Stimulated activated memory B cell treated with anti-CD40 and anti-IgM and Interleukin-4, amounts not matched to agents 10 μg/mL and 1 μg/mL and 100 μg/mL, for 72 hours (primary cell): ENCODE measurements at regions not wholly inside any gene's neighbourhood (a gene's known extent, or its start where the extent isn't known, plus 50 kb on each side); places are given as distances from the start of the nearest gene placed in this dataset.

ENCODE experiments used
- ATAC-seq: fragments of 150-1000 bp; cut with Tn5 transposase; 2 replicates; pipeline ENCODE4 v1.10.0; 2021
- H3K27ac Mint-ChIP-seq: one replicate; pipeline ENCODE4 v1.8.0; 2022; ENCODE audit warnings: mild to moderate bottlenecking, mixed read lengths
- H3K27me3 Mint-ChIP-seq: one replicate; pipeline ENCODE4 v1.8.0; 2022; ENCODE audit warnings: mixed read lengths
- H3K36me3 Mint-ChIP-seq: one replicate; pipeline ENCODE4 v1.8.0; 2022; ENCODE audit warnings: mixed read lengths
- H3K4me1 Mint-ChIP-seq: one replicate; pipeline ENCODE4 v1.8.0; 2022; ENCODE audit warnings: mixed read lengths
- H3K4me3 Mint-ChIP-seq: one replicate; pipeline ENCODE4 v1.8.0; 2022; ENCODE audit warnings: mild to moderate bottlenecking, moderate library complexity, mixed read lengths
- H3K9me3 Mint-ChIP-seq: one replicate; pipeline ENCODE4 v1.8.0; 2022; ENCODE audit warnings: mixed read lengths

GRCh38 chr6:43912116-43912577 is 142.1 kb downstream of the VEGFA start:
- Mint-ChIP-seq H3K27me3 (peaks cover 10% of the 10 kb centered on the region), H3K36me3 (no peaks in the 10 kb centered on the region), H3K4me3 (no peak overlapping the region), H3K4me1 (no peaks in the 10 kb centered on the region), H3K9me3 (no peaks in the 10 kb centered on the region), H3K27ac (no peak overlapping the region)
- ATAC-seq, result no peak

DNA sequence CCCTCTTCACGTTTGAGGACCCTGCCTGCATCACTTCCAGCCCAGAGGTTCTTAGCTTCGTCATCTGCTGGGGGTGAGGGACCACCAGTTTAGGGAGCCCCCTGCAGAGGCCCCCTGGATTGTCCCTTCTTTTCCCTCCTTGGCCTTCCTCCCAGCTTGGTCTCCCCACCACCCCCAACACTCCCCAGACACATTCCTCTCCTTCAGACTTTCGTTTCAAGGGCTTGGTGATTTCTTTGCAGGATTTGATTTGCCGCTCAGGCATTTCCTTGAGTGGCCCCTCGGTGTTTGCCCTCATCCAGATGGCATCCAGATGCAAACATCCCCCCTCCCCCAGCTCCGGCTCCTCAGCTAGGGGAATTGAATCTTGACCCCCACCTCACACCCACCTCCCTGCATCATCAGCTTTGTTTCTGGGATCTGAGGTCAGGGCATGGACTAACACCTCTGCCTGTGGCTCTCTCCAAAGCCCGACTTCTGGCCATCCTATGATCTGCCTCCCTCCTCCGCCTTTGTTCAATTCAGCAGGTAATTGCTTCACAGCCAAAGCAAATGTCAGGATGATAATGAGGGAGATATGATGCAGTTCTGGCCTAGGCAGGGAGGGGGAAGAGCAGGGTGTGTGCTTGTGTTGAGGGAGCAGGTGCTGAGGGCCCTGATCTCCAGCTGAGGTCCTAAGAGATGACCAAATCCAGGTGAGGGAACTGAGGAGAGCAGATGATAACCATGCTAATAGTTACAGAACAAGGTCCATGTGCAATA is 141.5 kb downstream of the VEGFA start:
- no peak overlapping the region for H3K27ac Mint-ChIP-seq
- H3K36me3 Mint-ChIP-seq, result no peaks in the 10 kb centered on the region
- ATAC-seq, result no peak
- peaks cover 16% of the 10 kb centered on the region for H3K27me3 Mint-ChIP-seq
- no peaks in the 10 kb centered on the region for H3K9me3 Mint-ChIP-seq
- no peaks in the 10 kb centered on the region for H3K4me1 Mint-ChIP-seq
- no peak overlapping the region for H3K4me3 Mint-ChIP-seq

DNA sequence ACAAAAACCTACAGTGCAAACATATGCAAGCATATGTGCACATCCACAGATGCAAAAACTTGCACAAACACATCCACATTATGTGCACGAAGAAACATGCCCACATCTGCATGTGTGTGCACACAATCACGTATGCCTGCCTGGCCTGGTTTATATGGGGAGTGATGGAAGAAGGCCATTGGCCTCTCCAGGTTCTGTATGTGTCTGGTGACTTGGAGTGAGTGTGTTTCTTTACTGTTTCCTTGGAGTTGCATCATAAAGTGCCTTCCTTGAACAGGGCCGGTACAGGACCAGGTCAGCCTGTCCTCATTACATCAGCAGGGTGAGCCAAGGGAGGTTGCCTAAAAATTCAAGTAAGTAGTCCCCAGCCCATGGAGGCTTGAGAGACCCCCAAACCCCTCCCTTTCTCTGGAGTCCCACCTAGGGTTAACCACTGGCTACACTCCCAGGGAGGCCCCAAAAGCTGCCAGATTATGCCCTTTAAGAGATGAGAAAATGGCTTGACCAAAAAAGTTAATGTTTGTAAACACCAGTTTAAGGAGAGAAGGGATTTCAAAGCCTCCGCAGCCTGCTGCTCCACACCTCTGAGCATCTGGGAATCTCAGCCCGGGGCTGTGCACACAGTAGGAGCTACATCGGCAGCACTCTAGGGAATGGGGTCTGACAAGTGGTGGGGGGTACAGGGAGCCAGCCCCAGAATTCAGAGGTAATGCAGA is 140.8 kb downstream of the VEGFA start:
- no peaks in the 10 kb centered on the region for H3K4me1 Mint-ChIP-seq
- no peak overlapping the region for H3K4me3 Mint-ChIP-seq
- no peak overlapping the region for H3K27ac Mint-ChIP-seq
- H3K9me3 Mint-ChIP-seq, result no peaks in the 10 kb centered on the region
- H3K36me3 Mint-ChIP-seq, result no peaks in the 10 kb centered on the region
- peaks cover 23% of the 10 kb centered on the region for H3K27me3 Mint-ChIP-seq
- no peak for ATAC-seq

DNA sequence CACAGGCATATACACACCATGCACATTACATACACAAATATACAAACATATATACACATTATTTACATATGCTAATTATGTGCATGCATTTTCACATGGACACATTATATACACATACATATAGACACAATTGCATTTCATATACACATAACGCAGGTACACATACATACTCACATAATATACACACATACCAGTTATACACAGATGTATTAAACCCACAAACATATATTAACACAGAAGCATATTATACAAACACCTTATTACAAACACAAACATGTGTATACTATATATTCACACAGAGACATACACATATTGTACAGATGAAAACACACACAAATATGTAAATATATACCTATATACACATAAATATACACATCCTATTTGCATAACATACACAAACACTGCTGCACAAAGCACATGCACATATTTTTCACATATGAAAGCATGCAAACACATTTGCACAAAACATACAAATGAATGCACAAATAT is 140.2 kb downstream of the VEGFA start:
- Mint-ChIP-seq H3K36me3 (no peaks in the 10 kb centered on the region), H3K27ac (no peak overlapping the region), H3K27me3 (peaks cover 29% of the 10 kb centered on the region), H3K4me3 (no peak overlapping the region), H3K9me3 (no peaks in the 10 kb centered on the region), H3K4me1 (no peaks in the 10 kb centered on the region)
- ATAC-seq, result no peak

DNA sequence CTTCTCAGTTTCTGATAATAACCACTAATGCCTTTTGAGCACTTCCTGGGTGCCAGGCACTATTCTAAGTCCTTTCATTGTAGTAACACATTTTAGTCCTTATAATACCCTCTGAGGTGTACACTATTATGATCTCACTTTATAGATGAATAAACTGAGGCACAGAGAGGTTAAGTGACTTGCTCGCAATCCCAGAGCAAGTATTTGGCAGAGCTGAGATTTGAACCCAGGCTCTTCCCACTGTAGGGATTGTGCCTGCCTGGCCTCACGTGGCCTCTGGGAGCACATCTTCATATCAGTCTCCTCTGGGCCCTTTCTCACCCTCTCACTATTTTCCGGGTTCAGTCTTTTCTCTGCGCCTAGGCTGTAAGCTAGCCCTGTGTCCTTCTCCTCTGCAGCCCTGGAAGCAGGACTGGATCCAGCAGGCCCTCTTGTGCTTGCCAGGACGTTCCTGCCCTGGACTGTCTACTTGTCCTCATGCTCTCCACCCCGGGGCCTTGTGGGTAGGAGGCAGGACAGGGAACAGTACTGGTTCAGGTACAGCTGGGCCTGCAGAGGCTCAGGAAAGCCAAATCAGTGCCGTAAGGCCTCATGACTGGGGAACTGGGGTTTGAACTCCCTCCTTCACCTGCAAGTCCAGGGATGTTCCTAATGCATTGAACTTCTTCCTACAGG is 139.6 kb downstream of the VEGFA start:
- Mint-ChIP-seq H3K27me3 (peaks cover 32% of the 10 kb centered on the region), H3K4me3 (no peak overlapping the region), H3K9me3 (no peaks in the 10 kb centered on the region), H3K4me1 (no peaks in the 10 kb centered on the region), H3K27ac (no peak overlapping the region), H3K36me3 (no peaks in the 10 kb centered on the region)
- no peak for ATAC-seq

- no peaks in the 10 kb centered on the region for H3K4me1 Mint-ChIP-seq
- no peak overlapping the region for H3K4me3 Mint-ChIP-seq
- H3K27ac Mint-ChIP-seq, result no peak overlapping the region
- peaks cover 32% of the 10 kb centered on the region for H3K27me3 Mint-ChIP-seq
- no peaks in the 10 kb centered on the region for H3K9me3 Mint-ChIP-seq
- no peak for ATAC-seq
- no peaks in the 10 kb centered on the region for H3K36me3 Mint-ChIP-seq
These were observed 137.9 kb downstream of the VEGFA start for GRCh38 chr6:43907789-43908472.

GRCh38 chr6:43907312-43907711 is 137.3 kb downstream of the VEGFA start:
- no peak for ATAC-seq
- Mint-ChIP-seq H3K27ac (no peak overlapping the region), H3K9me3 (no peaks in the 10 kb centered on the region), H3K4me3 (no peak overlapping the region), H3K36me3 (no peaks in the 10 kb centered on the region), H3K4me1 (no peaks in the 10 kb centered on the region), H3K27me3 (peaks cover 32% of the 10 kb centered on the region)

GRCh38 chr6:43904311-43905123 is 134.5 kb downstream of the VEGFA start:
- Mint-ChIP-seq H3K4me1 (no peaks in the 10 kb centered on the region), H3K27ac (no peak overlapping the region), H3K27me3 (peaks cover 35% of the 10 kb centered on the region), H3K9me3 (no peaks in the 10 kb centered on the region), H3K4me3 (no peak overlapping the region), H3K36me3 (no peaks in the 10 kb centered on the region)
- ATAC-seq, result no peak

GRCh38 chr6:43903739-43904290 is 133.8 kb downstream of the VEGFA start:
- H3K36me3 Mint-ChIP-seq, result no peaks in the 10 kb centered on the region
- ATAC-seq, result no peak
- no peaks in the 10 kb centered on the region for H3K9me3 Mint-ChIP-seq
- no peaks in the 10 kb centered on the region for H3K4me1 Mint-ChIP-seq
- H3K27ac Mint-ChIP-seq, result no peak overlapping the region
- H3K4me3 Mint-ChIP-seq, result no peak overlapping the region
- peaks cover 34% of the 10 kb centered on the region for H3K27me3 Mint-ChIP-seq

DNA sequence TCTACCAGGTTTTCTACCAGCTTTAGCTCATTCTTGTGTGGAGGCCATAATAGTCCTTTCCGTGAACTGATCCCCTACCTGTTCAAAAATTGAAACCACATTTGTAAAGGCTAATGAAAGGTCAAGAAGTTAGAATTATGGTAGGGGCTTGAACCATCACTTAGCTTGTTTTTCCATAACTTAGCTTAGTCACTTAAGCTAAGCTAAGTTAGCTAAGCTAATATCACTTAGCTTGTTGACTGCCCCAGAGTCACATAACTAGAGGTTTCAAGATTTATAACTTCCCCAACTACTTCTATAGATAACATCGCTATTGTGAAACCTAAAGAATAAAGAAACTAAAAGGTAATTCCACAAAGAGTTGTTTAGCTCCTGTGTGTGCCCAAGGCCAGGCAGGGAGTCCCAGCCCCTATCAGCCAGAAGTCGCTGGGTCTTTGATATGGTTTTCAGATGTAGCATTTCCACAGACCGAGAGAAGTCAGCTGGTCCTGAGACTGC is 131.8 kb downstream of the VEGFA start:
- no peak for ATAC-seq
- no peak overlapping the region for H3K4me3 Mint-ChIP-seq
- H3K27me3 Mint-ChIP-seq, result peaks cover 27% of the 10 kb centered on the region
- no peaks in the 10 kb centered on the region for H3K4me1 Mint-ChIP-seq
- H3K27ac Mint-ChIP-seq, result no peak overlapping the region
- no peaks in the 10 kb centered on the region for H3K36me3 Mint-ChIP-seq
- H3K9me3 Mint-ChIP-seq, result no peaks in the 10 kb centered on the region

DNA sequence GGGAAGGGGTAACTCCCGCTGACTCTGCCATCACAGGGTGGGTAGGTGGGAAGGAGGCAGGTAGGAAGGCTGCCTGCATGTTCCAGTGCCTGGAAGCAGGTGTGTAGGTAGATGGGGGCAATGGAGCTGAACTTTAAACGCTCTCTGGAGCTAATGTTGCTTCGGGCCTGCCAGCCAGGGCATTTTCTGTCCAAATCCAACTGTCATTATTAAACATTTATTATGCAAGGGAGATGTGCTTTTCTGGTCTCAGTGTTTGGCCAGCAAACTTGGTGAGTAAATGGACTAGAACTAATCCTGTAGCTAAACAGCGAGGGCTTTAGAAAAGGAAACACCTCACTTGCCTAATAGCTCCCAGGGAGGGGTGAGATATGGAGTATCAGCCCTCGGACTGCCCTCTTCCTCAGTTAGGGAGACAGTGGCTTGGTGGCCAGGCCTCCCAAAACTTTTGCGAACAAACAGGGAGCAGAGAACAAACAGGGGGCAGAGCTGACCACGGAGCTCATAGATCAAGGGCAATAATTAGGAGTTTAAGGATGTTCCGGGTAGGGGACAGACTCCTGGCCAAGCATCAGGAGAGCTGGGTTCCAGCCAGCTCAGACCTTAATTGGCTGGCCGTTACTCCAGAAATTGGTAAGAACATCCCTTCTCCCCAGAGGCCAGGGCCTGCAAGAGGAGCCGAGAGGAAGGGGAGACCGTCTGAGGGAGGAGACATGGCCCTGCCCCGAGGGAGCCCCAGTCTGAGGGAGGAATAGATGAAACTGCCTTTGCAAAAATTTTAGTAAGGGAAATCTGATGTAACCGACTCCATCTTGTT is 131.1 kb downstream of the VEGFA start:
- no peaks in the 10 kb centered on the region for H3K36me3 Mint-ChIP-seq
- no peak for ATAC-seq
- no peak overlapping the region for H3K27ac Mint-ChIP-seq
- no peaks in the 10 kb centered on the region for H3K9me3 Mint-ChIP-seq
- H3K27me3 Mint-ChIP-seq, result peaks cover 24% of the 10 kb centered on the region
- H3K4me1 Mint-ChIP-seq, result no peaks in the 10 kb centered on the region
- no peak overlapping the region for H3K4me3 Mint-ChIP-seq

GRCh38 chr6:43900560-43900915 is 130.5 kb downstream of the VEGFA start:
- ATAC-seq, result no peak
- Mint-ChIP-seq H3K4me1 (no peaks in the 10 kb centered on the region), H3K9me3 (no peaks in the 10 kb centered on the region)

DNA sequence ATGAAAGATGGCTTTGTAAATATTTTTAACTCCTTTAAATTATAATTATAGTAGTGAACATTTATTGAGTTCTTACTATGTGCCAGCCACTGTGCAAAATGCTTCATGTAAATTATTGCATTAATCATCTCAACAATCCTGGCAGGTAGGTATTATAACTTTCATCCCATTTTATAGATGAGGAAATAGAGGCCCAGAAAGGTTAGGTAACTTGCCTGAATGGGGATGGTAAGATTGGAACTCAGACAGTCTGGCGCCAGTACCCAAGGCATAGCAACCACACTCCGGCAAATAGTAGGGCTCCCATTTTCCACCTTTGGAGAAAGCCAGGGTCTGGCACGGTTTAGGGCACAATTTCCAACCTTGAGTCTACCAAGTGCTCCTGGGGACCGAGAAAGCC is 129.8 kb downstream of the VEGFA start:
- H3K27me3 Mint-ChIP-seq, result peaks cover 17% of the 10 kb centered on the region
- no peaks in the 10 kb centered on the region for H3K4me1 Mint-ChIP-seq
- no peak for ATAC-seq
- H3K4me3 Mint-ChIP-seq, result no peak overlapping the region
- H3K36me3 Mint-ChIP-seq, result no peaks in the 10 kb centered on the region
- H3K9me3 Mint-ChIP-seq, result no peaks in the 10 kb centered on the region
- H3K27ac Mint-ChIP-seq, result no peak overlapping the region

More at GRCh38 chr6:43900560-43900915, 130.5 kb downstream of the VEGFA start:
- Mint-ChIP-seq H3K4me3 (no peak overlapping the region), H3K27me3 (peaks cover 23% of the 10 kb centered on the region), H3K27ac (no peak overlapping the region), H3K36me3 (no peaks in the 10 kb centered on the region)
